Keratinocyte (primary cell): ENCODE measurements at regions not wholly inside any gene's neighbourhood (a gene's known extent, or its start where the extent isn't known, plus 50 kb on each side); places are given as distances from the start of the nearest gene placed in this dataset.

ENCODE experiments used
- CTCF ChIP-seq, 3 experiments: IDR thresholded peaks in 1 of 3; conservative IDR thresholded peaks in 1 of 3; optimal IDR thresholded peaks in 1 of 3; 2 replicates in 2 of 3; 3 replicates in 1 of 3; pipeline versions ENCODE3 to v1.5.1; 2011; ENCODE audit warnings: low read length in 3 of 3, mild to moderate bottlenecking in 3 of 3, moderate library complexity in 2 of 3, control low read depth in 1 of 3, inconsistent platforms in 1 of 3; ENCODE audit not compliant: insufficient read depth in 2 of 3; ENCODE audit errors: extremely low read depth in 1 of 3
- EZH2 ChIP-seq: IDR thresholded peaks from one replicate; pipeline ENCODE4 v1.6.1; 2012; ENCODE audit warnings: inconsistent platforms, mild to moderate bottlenecking, low read length, moderate library complexity

- TF ChIP-seq CTCF (optimal IDR thresholded peaks at IDR 0.05 in 1 of 3, IDR thresholded peaks at IDR 0.05 in 1 of 3, conservative IDR thresholded peaks at IDR 0.05 in 1 of 3; ENCODE audit: extremely low read depth in 1 of 3, insufficient read depth in 2 of 3, low read length in 3 of 3): no peak
- no peak for TF ChIP-seq EZH2
Observed at GRCh38 chr3:102091358-102091757, 242.0 kb downstream of the NFKBIZ start.
